Choroid plexus epithelial cell (primary cell): ENCODE measurements at regions not wholly inside any gene's neighbourhood (a gene's known extent, or its start where the extent isn't known, plus 50 kb on each side); places are given as distances from the start of the nearest gene placed in this dataset.

Experiments used
- DNase-seq: peaks from one replicate; pipeline ENCODE4 v3.0.0-alpha.2; 2010; ENCODE audit warnings: low read depth
- H3K4me3 ChIP-seq: 2 replicates; pipeline ENCODE4 v1.5.1; 2011; ENCODE audit warnings: low read depth, mild to moderate bottlenecking, control low read depth, low read length, moderate library complexity
- CTCF ChIP-seq: conservative IDR thresholded peaks from 2 replicates; pipeline ENCODE4 v1.5.1; 2011; ENCODE audit warnings: low read depth, mild to moderate bottlenecking, control low read depth, inconsistent platforms, low read length, moderate library complexity

DNA sequence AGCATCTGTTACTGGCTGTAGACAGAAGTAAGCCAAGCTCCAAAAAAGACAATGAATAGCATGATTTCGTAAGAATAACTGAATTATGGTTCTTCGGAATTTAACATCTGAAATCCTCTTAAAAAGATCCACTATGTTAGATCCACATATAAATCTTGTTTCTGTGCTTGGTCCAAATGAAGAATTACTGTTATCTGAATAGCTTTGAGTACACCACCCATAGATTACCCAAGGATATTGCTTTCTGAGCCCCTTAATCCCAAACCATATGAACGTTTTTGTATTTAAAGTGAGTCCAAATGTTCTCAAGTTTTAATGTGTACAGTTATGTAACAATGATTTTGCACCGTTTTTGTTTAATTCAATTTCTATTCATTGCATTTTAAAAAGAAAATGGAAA lies 124.9 kb downstream of the DSC3 start:
- no peak overlapping the region for H3K4me3 ChIP-seq
- DNase-seq: no peak
- TF ChIP-seq CTCF: no peak

DNA sequence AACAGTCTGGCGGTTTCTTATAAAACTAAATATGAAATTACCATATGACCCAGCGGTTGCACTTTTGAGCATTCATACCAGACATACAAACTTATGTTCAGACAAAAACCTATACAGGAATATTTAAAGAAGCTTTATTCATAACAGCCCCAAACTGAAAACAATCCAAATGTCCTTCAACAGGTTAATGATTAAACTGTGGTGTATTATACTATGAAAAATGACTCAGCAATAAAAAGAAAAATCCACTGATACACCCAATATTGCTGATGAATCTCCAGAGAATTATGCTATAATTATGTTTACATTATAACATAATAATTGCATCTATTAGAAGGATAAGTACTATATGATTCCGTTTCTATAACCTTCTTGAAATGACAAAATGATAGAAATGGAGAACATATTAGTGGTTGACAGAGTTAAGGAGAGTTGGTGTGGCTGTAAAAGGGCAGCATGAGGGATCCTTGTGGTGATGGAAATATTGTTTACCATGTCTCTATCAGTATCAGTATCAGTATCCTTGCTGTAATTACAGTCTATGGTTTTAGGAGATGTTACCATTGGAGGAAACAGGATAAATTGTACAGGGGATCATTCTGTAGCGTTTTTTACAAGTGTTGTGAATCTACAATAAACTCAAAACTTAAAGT lies 127.1 kb downstream of the DSC3 start:
- TF ChIP-seq CTCF: no peak
- DNase-seq: no peak
- H3K4me3 ChIP-seq: no peak overlapping the region

- H3K4me3 ChIP-seq: no peak overlapping the region
- no peak for TF ChIP-seq CTCF
- DNase-seq: peak; percentile 1
These were observed 134.2 kb downstream of the DSC3 start for GRCh38 chr18:30908381-30908780.

DNA sequence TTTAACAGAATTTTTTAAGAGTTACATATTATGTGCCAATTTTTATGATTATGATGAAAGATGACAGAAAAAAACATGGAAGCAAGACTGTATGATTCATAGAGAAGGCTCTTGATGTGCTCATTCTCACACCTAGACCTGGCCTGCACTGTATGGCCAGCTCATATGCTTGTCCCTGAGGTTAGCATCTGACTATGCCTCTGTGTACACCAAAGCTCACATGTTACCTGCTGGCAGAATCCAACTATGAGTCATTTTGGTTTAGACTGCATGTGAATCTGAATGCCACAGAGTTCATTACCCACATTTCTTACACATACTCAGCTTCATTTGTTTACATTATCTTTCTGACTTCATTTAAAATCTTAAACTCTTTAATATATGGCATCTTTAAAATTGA lies 139.0 kb downstream of the DSC3 start:
- DNase-seq: peak; percentile 38
- no peak for TF ChIP-seq CTCF
- H3K4me3 ChIP-seq: no peak overlapping the region

DNA sequence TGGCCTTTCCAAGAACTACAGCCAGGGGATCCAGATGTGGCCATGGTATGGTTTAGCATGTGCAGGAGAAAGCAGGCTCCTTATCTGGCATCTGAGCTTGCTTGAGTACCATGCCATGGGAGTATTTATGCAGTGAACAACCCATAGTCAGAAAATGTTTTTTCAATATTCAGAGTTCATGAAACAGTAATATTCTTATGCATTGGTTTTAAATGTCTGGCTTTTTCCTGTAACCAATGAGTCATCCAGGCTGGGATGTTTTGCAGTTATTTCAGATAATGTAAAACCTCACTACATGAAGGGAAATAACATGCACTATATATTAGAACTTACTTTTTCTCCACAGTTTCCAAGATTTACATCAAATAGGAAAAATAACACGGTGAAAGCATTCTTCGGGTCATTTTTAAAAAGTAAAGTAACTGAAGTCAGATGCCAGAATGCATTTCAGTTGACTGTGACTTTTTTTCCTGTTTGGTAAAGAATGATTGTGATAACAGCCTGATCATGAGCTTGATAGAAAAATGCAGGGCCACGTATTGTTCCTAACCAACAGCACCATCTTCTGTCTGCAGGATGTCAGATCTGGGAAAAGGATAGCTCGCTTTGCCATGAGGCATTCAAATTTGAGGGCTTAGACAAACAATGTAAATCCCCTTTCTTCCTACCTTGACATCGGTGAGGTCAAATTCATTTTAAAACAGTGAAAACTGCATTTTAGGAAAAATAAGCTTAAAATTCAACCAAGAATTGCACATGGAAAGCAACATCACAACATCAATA lies 152.8 kb downstream of the DSC3 start:
- DNase-seq: peak; percentile 10
- peak; percentile 7 for TF ChIP-seq CTCF
- H3K4me3 ChIP-seq: no peak overlapping the region

GRCh38 chr18:30888344-30888743 lies 154.2 kb downstream of the DSC3 start:
- no peak for DNase-seq
- no peak overlapping the region for H3K4me3 ChIP-seq
- no peak for TF ChIP-seq CTCF

GRCh38 chr18:30886998-30887397 lies 155.5 kb downstream of the DSC3 start:
- H3K4me3 ChIP-seq: no peak overlapping the region
- TF ChIP-seq CTCF: no peak
- DNase-seq: no peak
